Activated CD4-positive, CD25-positive, alpha-beta regulatory T cell treated with anti-CD3 and anti-CD28 coated beads, Interleukin-2, amount 50 U/mL, for 16 hours (primary cell): ENCODE measurements at regions not wholly inside any gene's neighbourhood (a gene's known extent, or its start where the extent isn't known, plus 50 kb on each side); places are given as distances from the start of the nearest gene placed in this dataset.
"Not testable (repeated sequence)": the region's sequence is repeated elsewhere in the genome, so short reads cannot be mapped to it uniquely, and the experiment has no call there.

Source experiments
- DNase-seq: peaks from one replicate; pipeline ENCODE4 v3.0.0-alpha.2; 2020; ENCODE audit warnings: low read depth, low spot score

DNA sequence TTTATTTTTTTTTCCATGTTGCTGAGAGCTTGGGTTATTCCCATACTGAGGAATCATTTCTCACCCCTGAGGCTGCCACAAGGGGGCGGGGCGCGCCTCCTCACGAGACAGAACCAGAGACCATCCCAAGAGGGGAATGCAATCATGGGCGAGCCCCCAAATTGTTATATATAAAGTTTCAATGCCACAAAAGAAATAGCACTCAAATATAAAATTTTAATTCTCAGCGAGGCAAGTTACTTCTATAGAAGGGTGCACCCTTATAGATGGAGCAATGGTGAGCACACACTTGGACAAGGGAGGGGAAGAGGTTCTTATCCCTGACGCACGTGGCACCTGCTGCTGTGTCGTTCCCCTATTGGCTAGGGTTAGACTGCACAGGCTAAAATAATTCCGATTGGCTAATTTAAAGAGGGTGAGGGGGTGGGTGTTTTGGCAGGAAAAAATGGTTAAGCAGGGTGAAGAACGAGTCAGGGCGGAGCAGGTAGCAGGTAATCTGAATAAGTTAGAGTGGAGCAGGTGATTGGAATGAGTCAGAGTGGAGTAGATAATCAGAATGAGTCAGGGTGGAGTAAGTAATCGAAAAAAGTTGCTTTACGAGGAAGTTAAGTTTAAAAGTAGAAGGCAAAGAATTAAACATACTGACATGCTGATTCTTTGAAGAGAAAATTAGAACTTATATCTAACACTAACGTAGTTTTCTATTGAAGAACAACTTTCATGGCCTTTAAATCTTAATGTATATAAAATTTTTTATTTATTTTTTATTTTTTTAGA is 177.5 kb downstream of the MTCL1 start:
- DNase-seq: no peak

DNA sequence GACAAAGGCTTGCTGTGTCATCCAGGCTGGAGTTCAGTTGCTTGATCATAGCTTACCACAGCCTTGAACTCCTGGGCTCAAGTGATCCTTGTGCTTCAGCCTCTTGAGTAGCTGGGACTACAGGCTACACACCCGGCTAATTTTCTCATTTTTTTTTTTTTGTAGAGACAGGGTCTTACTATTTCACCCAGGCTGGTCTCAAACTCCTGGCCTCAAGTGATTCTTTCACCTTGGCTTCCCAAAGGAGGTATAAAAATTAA is 178.0 kb downstream of the MTCL1 start:
- no peak for DNase-seq

DNA sequence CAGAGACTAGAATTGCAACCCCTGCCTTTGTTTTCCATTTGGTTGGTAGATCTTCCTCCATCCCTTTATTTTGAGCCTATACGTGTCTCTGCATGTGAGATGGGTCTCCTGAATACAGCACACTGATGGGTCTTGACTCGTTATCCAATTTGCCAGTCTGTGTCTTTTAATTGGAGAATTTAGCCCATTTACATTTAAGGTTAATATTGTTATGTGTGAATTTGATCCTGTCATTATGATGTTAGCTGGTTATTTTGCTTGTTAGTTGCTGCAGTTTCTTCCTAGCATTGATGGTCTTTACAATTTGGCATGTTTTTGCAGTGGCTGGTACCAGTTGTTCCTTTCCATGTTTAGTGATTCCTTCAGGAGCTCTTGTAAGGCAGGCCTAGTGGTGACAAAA is 182.5 kb downstream of the MTCL1 start:
- not testable (repeated sequence) for DNase-seq

DNA sequence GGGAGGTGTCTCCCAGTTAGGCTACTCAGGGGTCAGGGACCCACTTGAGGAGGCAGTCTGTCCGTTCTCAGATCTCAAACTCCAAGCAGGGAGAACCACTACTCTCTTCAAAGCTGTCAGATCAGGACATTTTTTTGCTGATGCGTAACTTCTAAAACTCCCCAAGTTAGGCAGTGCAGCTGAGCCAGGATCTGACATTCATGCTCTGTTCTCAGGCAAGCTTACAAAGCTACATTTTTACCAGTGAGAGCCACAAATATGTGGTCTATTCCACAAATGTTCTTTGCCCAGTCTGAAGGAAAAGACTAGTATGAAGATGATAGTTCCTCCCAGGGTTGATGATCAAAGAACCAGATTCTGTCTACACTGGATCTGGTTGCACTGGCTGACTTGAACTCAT is 184.1 kb downstream of the MTCL1 start:
- no peak for DNase-seq

DNA sequence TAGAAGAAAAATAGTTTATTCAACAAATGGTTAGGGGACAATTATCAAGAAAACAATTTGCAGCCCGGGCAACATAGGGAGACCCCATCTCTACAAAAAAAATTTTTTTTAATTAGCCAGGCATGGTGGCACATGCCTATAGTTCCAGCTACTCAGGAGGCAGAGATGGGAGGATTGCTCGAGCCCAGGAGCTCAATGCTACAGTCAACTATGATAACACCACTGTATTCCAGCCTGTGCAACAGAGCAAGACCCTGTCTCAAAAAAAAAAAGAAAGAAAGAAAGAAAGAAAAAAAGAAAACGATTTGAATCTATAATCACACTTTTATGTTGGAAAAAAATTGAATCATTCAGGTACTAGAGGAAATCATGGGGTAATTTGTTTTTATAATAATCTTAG is 185.1 kb downstream of the MTCL1 start:
- DNase-seq: not testable (repeated sequence)

DNA sequence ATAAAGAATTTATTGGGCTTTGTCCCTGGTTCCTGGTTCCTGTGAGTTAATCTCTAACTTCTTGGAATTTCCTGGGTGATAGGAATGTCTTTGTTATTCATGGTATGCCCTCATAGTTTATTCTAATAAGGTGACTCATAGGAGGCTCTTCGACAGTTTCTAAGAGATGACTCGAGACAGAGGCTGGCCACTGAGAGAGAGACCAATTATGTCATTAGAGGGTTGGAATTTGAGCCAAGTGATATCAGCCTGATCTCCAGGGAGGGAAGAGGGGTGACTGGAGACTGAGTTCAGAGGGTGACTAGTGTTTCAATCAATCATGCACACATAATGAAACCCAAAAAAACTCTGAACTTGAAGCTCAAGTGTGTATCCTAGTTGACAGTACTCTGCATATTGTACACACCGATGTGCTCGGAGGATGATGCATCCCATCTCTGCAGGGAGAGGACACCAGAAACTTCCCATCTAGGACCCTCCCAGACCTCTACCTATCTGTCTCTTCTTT is 185.7 kb downstream of the MTCL1 start:
- no peak for DNase-seq

DNA sequence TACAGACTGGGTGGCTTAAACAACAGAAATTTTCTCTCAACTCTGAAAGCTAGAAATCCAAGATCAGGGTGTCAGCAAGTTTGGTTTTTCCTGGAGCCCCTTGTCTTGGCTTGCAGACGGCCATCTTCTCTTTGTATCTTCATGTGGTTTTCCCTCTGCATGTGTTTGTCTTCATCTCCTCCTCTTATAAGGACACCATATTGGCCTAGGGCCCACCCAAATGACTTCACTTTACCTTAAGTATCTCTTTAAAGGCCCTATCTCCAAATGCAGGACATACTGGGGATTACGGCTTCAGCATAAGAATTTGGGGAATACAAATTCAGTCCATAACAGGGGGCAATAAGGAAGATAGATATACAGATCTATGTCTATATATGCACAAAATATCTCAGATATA is 187.9 kb downstream of the MTCL1 start:
- DNase-seq: no peak

DNA sequence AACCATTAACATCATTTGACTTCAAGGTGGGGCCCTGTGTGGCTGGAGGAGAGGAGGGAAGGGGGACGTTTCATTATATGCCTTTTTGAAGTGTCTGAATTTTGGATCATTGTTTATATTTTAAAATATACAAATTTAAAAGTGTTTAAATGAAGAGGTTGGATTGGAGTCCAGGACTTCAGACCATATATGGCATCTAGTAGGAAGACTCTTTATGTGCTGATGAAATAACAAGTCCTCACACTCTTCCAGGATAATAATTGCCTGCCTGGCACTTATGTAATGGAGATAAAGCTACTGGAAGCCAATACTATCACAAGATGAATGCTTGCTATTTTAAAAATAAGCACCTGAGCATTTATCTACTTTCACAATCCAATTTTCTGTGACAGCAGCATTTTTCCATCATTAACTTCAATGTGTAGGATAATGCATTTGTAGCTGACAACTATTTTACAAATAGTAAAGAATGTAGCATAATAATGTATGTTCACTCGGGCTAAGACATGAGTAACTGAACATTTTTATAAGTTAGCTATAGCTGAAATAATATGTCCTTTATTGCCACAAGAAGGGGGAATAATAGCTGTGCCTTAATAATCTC is 188.4 kb downstream of the MTCL1 start:
- DNase-seq: no peak

DNA sequence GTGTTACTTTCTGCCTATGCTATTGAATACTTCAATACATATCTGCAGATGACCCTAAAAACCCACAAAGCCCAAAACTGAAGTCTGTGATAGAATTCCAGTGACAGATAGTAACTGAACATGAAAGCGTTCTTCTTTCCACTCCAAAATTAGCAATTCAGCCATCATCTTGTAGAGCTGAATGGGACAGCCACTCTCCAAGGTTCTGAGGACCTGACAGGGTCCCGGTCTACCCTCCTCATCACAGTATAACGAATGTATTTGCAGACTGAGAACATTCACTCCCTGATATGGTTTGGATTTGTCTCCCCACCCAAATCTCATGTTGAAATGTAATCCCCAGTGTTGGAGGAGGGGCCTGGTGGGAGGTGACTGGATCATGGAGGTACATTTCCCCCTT is 189.5 kb downstream of the MTCL1 start:
- no peak for DNase-seq

DNA sequence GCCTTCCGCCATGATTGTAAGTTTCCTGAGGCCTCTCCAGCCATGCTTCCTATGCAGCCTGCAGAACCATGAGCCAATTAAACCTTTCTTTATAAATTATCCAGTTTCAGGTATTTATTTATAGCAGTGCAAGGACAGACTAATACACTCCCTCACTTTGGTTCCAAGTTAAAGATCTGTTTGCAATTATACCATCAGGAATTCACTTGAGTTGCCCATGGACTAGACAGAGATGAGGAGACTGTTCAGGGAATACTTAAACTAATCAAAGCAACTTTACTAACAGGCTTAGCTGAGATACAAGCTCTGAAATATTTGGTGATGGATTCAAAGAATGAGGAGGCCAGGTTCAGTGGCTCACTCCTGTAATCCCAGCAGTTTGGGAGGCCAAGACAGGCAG is 190.0 kb downstream of the MTCL1 start:
- DNase-seq: no peak

DNA sequence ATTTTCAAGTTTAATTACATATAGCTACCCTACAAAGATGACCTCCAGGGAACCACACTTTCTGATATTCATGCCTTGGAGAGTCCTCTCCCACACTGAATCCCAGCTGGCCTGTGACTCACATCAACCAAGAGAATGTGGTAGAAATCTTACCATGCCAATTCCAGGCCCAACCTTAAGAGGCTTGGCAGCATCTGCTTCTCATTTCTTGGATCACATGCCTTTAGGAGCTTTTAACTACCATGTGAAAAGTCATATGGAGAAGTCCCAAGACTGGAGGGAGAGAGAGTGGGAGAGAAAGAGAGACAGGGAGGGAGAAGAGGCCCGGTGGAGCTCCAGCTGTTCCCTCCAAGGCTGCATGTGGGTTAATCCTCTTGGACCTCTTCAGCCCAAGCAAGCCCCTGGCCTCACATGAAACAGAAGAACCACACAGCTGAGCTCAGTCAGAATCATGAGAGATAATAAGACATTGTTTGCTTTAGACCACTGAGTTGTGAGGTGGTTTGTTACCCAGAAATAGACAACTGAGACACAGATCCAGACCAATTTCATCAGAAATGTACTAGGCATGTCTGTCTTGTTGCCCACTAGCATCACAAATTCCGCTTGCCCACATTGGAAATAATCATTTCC is 190.7 kb downstream of the MTCL1 start:
- no peak for DNase-seq

DNA sequence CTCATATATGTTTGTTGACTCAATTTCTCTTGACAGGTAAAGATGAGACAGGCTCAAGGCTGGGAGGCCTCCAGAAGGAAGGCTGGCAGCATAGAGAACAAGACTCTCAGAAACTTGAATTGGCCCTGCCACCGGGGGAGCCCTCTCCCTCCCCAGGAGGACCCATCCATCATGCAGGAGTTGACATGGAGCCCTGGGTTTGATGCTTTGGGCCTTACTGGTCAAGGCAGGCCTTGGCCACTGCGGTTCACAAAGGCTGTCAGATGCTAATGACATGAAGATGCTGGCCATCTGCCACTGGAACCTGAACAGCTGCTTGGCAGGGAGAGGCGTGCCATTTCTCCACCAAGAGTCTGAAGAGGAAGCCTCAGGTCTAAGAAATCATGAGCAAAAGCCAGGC is 193.6 kb downstream of the MTCL1 start:
- no peak for DNase-seq

DNA sequence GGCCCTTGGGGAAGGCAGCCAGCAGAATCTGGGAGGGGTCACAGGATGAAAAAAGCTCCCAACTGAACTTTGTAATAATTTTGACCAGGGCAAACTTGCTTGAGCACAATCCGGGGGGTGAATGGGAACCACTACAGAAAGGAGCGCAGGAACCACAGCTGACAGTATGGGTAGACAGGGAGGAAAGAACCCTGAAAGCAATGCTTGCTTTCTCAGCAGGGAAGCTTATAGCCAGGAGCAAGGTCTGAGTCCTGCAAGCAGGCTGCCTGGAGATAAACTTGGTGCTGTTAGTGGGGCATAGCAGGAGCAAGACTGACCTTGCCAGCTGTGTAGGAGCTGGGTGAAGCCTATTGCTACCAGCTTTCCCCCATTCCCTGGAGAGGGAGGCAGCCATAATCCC is 195.2 kb downstream of the MTCL1 start:
- DNase-seq: no peak

DNA sequence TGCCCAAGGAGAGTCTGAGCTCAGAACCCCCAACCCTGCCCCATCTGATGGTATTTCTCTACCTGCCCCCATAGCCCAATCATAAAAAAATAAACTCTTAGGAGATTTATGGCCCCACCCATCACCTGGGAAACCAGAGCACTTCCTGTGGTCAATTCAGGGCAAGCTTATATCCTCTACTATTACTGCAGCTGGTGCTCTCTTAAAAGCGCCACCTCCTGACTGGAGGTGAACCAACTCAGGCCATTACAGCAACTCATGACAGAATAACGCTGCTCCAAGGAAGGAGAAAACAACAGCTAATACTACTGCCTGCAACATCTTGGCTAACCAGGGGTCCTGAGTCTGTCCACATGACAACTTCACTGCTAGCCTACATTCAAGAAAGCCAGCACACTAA is 195.7 kb downstream of the MTCL1 start:
- no peak for DNase-seq

DNA sequence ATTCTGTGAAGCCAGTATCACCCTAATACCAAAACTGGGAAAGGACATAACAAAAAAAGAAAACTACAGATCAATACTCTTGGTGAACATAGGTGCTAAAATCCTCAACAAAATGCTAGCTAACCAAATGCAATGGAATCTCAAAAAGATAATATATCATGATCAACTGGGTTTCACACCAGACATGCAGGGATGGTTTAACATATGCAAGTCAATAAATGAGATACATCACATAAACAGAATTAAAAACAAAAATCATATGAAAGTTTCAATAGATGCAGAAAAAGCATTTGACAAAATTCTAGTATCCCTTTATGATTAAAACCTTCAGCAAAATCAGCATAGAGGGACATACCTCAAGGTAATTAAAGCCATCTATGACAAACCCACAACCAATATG is 198.2 kb upstream of the NDUFV2 start:
- no peak for DNase-seq

DNA sequence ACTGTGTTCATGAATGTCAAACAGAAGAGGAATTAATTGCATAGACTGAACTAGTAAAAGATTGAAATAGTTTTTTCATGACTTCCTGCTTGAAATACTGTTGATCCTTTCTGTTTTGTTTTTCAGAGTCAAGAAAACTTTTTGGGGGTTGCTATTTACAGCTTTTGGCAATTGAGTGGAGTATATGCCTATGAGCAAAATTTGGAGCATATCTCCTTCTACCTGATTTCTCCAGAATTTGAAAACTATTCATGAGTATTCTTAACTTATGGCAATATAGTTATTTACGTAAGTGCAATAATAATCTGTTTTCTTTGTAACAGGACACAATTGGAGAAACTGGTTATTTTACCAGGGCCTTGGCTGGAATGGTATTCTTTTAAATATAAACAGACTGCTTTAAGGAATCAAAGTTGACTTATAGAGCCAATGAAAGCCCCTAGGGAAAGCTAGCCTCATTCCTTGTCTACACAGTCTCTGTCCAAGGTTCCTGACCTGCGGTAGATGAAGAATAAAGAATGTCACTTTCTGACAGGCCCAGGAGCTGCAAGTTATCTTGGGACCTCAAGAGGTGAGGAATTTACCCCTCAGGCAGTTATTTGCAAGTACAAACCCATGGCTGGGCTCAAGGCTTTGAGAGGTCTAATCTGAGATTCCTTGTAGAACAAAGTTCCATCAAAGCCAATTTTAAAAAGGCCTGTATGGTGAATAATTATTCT is 193.5 kb upstream of the NDUFV2 start:
- DNase-seq: no peak

DNA sequence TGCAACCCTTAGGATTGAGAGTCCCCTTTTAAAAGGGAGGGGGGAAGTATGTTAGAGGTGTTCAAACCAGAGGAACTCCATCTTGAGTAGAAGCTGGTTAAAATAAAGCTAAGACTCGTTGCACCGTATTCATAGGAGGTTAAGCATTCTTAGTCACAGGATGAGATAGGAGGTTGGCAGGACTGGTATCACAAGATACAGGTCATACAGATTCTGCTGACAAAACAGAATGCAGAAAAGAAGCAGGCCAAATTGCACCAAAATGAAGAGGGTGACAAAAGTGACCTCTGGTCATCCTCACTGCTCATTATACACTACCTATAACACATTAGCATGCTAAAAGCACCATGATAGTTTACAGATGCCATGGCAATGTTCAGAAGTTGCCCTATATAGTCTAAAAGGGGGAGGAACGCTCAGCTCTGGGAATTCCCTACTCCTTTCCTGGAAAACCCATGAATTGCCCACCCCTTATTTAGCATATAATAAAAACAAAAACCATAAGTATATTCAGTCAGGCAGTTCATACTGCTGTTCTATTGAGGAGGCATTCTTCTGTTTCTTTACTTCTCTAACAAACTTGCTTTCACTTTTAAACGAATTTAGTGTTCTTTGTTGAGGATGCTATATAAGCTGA is 192.2 kb upstream of the NDUFV2 start:
- DNase-seq: no peak

DNA sequence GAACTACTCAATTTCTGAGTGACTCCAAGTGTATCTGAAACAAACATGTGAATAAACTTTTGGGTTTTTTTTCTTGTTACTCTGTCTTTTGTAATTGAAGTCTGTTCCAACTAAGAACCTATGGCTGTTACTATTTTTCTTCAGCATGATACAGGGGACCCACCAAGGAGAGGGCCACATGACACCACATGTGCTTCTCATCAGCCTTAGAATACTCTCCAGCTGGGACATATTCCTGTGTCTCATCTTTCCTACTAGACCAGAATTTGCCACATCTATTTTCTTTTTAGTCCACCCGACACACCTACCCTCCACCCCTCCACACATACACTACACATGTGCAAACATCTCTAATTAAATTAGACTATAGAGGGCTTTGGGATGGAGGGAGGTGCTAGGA is 191.7 kb upstream of the NDUFV2 start:
- no peak for DNase-seq

DNA sequence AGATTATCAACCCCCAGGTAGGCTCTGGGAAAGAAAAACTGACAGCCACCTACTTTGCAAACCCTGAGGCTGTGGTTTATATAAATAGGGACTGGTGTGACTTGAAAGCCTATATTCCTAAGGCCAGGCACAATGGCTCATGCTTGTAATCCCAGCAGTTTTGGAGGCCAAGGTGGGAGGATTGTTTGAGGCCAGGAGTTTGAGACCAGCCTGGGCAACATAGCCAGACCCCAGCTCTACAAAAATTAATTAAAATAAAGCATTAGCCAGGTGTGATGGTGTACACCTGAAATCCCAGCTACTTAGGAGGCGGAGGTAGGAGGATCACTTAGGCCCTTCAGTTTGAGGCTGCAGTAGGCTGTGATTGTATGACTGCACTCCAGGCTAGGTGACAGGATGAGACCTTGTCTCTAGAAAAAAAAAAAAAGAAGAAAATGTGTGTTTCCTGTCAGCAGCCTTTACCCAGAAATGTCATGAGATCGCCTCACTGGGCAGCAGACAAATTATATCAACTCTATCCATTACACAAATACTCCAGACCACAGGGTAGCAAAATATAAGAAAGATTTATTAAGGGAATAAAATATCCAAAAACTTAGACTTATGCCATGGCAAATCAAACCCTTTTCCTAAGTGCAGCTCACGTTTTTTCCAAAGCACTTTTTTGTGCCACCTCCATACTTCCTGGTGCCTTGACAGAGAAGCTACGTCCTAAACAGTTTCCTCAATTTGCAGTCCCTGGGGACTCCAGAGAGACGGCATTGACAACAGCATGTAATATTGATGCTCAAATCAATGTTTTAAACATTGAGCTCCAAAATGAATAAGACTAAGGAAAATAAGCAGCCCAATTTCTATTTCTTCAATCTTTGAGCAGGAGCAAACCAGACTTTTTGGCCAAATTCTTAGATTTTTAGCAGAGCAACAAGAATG is 190.8 kb upstream of the NDUFV2 start:
- no peak for DNase-seq

DNA sequence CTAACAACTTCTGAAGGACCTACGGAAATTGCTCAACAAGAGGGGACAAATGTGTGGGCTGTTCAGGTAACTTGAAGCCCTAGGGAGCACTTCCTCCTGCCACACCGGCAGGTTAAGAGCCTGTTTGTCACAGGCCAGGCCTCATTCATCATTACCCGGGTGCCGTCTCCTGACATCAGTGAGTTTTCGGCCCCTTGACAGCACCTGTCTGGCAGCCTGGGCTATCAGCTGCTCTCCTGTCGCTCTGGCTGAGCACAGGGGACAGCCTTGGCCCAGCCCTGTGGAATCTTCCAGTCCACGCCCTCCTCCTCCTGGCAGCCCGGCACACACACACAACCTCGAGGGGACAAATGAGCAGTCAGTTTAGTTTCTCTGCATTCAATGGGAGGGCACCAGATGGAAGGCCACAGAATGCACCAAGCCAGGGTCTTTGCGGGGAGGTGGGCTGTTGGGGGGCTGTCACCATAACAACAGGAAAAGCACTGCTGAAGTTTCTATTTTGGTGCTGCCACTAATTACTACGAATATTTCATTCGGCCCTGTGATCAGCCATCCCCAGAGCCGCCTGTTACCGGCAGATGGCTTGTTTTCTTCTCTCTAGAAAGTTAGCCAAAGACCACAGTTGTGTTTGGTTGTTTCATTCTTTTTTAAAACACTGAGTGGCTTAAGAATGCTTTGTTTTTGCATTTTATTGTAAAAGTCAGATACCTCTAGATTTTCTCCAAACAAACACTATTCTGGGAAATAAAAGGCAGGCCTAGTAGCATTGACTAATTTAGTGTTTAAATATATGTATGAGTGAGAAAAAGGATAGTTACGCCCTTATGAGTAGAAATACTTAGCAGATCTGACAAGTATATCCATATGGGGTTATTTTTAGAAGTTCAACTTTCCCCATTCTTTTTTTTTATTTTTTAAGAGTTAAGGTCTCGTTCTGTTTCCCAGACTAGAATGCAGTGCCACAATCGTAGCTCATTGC is 189.9 kb upstream of the NDUFV2 start:
- DNase-seq: no peak
